ENCODE measurements at regions not wholly inside any gene's neighbourhood (a gene's known extent, or its start where the extent isn't known, plus 50 kb on each side); places are given as distances from the start of the nearest gene placed in this dataset.

DNA sequence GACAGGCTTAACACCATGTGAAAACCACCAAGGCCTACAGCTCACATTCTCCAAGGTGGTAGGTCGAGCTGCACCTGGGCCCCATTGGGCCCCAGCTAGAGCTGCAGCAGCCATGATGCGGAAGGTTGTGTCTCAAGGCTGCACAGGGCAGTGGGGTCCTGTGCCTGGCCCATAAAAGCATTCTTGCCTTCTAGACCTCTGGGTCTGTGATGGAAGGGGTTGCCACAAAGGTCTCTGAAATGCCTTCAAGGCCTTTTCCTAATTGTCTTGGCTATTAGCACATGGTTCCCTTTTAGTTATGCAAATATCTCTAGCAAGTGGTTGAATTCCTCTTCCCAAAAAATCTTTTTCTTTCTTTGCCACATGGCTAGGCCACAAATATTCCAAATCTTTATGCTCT is 52.5 kb upstream of the C11orf58 start:
- H3K4me3 ChIP-seq (ENCODE audit: low read length) = no peak overlapping the region
- DNase-seq (ENCODE audit: low read depth) = no peak
- TF ChIP-seq, protein P1, sequence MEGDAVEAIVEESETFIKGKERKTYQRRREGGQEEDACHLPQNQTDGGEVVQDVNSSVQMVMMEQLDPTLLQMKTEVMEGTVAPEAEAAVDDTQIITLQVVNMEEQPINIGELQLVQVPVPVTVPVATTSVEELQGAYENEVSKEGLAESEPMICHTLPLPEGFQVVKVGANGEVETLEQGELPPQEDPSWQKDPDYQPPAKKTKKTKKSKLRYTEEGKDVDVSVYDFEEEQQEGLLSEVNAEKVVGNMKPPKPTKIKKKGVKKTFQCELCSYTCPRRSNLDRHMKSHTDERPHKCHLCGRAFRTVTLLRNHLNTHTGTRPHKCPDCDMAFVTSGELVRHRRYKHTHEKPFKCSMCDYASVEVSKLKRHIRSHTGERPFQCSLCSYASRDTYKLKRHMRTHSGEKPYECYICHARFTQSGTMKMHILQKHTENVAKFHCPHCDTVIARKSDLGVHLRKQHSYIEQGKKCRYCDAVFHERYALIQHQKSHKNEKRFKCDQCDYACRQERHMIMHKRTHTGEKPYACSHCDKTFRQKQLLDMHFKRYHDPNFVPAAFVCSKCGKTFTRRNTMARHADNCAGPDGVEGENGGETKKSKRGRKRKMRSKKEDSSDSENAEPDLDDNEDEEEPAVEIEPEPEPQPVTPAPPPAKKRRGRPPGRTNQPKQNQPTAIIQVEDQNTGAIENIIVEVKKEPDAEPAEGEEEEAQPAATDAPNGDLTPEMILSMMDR (IDR thresholded peaks at IDR 0.05; ENCODE audit: insufficient read depth, low read depth, low read length, missing control alignments) = no peak

DNA sequence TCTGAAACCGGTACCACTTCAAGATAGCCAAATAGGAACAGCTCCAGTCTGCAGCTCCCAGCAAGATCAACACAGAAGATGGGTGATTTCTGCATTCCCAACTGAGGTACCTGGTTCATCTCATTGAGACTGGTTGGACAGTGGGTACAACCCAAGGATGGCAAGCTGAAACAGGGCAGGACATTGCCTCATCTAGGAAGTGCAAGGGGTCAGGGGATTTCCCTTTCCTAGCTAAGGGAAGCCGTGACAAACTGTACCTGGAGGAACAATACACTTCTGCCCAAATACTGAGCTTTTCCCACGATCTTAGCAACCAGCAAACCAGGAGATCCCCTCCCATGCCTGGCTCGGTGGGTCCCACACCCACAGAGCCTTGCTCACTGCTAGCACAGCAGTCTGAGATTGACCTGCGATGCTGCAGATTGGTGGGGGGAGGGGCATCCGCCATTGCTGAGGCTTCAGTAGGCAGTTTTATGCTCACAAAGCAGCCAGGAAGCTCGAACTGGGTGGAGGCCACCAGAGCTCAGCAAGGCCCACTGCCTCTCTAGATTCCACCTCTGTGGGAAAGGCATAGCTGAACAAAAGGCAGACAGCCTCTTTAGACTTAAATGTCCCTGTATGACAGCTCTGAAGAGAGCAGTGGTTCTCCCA is 59.9 kb upstream of the C11orf58 start:
- H3K4me3 ChIP-seq (ENCODE audit: low read length) = no peak overlapping the region
- peak; percentile 52 for DNase-seq (ENCODE audit: low read depth)
- TF ChIP-seq, protein P1 (IDR thresholded peaks at IDR 0.05; ENCODE audit: insufficient read depth, low read depth, low read length, missing control alignments) = no peak

DNA sequence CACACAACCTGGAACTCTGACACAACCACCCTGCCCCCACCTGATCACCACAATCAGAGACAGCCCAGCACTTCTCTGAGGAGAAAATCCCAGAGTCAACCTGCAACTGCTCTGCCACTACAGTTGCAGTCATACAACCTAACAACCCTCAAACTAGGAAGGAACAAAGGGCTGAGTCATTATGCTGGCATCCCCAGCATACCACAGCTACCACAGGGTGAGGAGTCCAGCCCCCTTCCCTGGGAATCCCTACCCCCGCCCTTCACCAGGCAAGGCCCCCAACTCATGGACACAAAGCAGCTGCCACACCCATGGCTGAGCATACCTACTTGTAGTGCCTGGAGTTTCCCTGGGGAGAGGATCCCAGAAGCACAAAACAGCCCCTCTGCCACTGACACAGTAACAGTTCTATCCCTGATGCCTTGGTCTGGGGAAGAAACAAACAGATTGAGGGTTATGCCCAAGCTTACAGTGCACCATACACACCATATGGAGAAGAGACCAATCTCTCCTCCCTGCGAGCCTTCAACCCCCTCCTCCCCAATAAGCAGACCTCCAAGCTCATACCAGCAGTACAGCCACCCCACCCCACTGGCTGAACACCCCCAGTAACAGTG is 68.5 kb upstream of the C11orf58 start:
- DNase-seq (ENCODE audit: low read depth) = peak; percentile 76
- TF ChIP-seq, protein P1 (IDR thresholded peaks at IDR 0.05; ENCODE audit: insufficient read depth, low read depth, low read length, missing control alignments) = no peak
- H3K4me3 ChIP-seq (ENCODE audit: low read length) = no peak overlapping the region

DNA sequence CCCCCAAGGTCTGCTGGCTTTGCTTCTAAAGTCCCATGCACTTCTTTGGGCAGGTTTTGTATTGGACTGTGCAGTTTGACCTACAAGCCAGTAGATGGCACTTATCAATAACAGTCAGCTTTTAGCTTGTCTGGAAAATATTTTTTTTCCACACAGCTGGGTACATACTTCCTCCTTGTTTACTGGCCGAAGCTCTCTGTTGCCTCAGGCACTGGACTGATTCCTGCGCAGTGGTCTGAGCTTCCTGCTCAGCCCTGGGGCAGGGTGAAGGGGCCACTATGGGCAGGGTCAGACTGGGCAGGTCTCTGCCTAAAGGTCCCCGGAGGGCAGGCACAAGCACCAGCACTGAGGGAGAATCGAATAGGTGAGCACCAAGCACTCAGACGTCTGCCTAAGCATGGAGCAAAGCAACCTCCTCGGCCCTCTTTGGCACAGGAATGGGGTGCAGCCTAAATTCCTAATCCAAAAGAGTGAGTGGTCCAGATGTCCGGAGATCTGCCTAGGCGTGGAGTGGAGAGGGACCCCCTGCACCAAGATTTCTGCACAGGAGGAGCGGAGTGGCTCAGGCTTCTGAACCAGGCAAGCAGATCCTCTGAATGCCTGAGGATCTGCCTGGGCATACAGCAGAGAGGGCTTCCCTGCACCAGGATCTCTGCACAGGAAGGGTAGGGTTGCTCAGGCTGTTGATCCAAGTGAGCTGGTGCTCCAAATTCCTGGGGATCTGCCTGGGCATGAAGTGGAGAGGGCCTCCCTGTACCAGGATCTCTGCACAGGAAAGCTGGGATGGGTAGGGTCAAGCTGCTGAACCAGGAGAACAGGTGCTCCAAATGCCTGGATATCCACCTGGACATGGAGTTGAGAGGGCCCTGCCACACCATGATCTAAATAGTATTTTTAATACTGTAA is 105.9 kb upstream of the C11orf58 start:
- TF ChIP-seq, protein P1 (IDR thresholded peaks at IDR 0.05; ENCODE audit: insufficient read depth, low read depth, low read length, missing control alignments) = peak; percentile 67
- DNase-seq (ENCODE audit: low read depth) = peak; percentile 62
- H3K4me3 ChIP-seq (ENCODE audit: low read length) = no peak overlapping the region

DNA sequence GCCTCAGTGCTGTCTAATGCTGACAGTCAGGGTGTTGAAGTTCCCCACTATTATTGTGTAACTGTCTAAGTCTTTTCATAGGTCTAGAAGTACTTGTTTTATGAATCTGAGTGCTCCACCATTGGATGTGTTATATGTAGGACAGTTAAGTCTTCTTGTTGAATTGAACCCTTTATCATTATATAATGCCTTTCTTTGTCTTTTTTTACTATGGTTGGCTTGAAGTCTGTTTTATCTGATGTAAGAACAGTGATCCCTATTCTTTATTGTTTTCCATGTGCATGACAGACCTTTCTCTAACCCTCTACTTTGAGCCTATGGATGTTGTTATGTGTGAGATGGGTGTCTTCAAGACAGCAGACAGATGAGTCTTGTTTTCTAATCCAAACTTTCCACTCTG is 107.8 kb upstream of the C11orf58 start:
- TF ChIP-seq, protein P1 (IDR thresholded peaks at IDR 0.05; ENCODE audit: insufficient read depth, low read depth, low read length, missing control alignments) = no peak
- DNase-seq (ENCODE audit: low read depth) = no peak
- H3K4me3 ChIP-seq (ENCODE audit: low read length) = no peak overlapping the region

DNA sequence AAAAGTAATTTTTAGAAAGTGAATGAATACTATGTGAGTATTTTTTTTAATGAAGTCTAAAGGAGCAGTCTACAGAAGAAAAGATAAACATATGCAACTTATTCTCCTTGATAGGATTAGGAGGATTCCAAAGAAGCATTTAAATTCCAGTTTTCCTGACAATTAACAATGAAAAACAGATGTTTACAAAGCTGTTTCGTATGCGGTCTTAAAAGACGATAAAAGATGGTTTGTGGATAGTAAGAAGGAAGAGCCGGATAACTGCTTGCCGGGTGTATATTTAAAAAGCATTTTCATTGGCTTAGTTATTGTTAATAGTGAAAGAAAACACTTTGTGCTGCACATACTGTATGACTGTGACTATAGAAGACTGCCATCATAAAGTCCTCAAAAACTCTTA is 120.0 kb upstream of the C11orf58 start:
- no peak overlapping the region for H3K4me3 ChIP-seq (ENCODE audit: low read length)
- TF ChIP-seq, protein P1 (IDR thresholded peaks at IDR 0.05; ENCODE audit: insufficient read depth, low read depth, low read length, missing control alignments) = no peak
- DNase-seq (ENCODE audit: low read depth) = no peak
